ENCODE measurements at regions not wholly inside any gene's neighbourhood (a gene's known extent, or its start where the extent isn't known, plus 50 kb on each side); places are given as distances from the start of the nearest gene placed in this dataset.

GRCh38 chr2:64859312-64860212 lies 129.6 kb upstream of the SLC1A4 start (continued):
- peak in 1 of 2 experiments; percentile 55; a peak in 1 of 4 replicates for TF ChIP-seq ATF4 (CRISPR knock-in tag; IDR thresholded peaks at IDR 0.05)
- TF ChIP-seq PREB (CRISPR knock-in tag; IDR thresholded peaks at IDR 0.05), result no peak
- no peak for TF ChIP-seq REL (CRISPR knock-in tag; conservative IDR thresholded peaks at IDR 0.05)
- TF ChIP-seq, protein P1, sequence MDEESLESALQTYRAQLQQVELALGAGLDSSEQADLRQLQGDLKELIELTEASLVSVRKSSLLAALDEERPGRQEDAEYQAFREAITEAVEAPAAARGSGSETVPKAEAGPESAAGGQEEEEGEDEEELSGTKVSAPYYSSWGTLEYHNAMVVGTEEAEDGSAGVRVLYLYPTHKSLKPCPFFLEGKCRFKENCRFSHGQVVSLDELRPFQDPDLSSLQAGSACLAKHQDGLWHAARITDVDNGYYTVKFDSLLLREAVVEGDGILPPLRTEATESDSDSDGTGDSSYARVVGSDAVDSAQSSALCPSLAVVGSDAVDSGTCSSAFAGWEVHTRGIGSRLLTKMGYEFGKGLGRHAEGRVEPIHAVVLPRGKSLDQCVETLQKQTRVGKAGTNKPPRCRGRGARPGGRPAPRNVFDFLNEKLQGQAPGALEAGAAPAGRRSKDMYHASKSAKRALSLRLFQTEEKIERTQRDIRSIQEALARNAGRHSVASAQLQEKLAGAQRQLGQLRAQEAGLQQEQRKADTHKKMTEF (CRISPR knock-in tag; IDR thresholded peaks at IDR 0.05), result no peak; the same call in 1 of the 2 replicates
- TF ChIP-seq ZNF670 (CRISPR knock-in tag; IDR thresholded peaks at IDR 0.05; ENCODE audit: borderline replicate concordance), result no peak
- no peak for TF ChIP-seq ARID2 (CRISPR knock-in tag; IDR thresholded peaks at IDR 0.05; ENCODE audit: borderline replicate concordance)
- TF ChIP-seq ZNF484 (CRISPR knock-in tag; IDR thresholded peaks at IDR 0.05; ENCODE audit: borderline replicate concordance, low read depth), result no peak
- no peak for TF ChIP-seq RORA (CRISPR knock-in tag; IDR thresholded peaks at IDR 0.05)
- TF ChIP-seq ZNF468 (CRISPR knock-in tag; IDR thresholded peaks at IDR 0.05), result no peak
- TF ChIP-seq, protein P2, sequence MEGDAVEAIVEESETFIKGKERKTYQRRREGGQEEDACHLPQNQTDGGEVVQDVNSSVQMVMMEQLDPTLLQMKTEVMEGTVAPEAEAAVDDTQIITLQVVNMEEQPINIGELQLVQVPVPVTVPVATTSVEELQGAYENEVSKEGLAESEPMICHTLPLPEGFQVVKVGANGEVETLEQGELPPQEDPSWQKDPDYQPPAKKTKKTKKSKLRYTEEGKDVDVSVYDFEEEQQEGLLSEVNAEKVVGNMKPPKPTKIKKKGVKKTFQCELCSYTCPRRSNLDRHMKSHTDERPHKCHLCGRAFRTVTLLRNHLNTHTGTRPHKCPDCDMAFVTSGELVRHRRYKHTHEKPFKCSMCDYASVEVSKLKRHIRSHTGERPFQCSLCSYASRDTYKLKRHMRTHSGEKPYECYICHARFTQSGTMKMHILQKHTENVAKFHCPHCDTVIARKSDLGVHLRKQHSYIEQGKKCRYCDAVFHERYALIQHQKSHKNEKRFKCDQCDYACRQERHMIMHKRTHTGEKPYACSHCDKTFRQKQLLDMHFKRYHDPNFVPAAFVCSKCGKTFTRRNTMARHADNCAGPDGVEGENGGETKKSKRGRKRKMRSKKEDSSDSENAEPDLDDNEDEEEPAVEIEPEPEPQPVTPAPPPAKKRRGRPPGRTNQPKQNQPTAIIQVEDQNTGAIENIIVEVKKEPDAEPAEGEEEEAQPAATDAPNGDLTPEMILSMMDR (CRISPR knock-in tag; IDR thresholded peaks at IDR 0.05), result no peak; the same call in 1 of the 2 replicates
- no peak for TF ChIP-seq NCOR1 (IDR thresholded peaks at IDR 0.05; ENCODE audit: borderline replicate concordance, low read length)
- TF ChIP-seq NR2C2 (CRISPR knock-in tag; IDR thresholded peaks at IDR 0.05; ENCODE audit: borderline replicate concordance), result peak; percentile 75; the same call in 1 of the 2 replicates
- TF ChIP-seq MAFK (conservative IDR thresholded peaks at IDR 0.05 in 1 of 2, IDR thresholded peaks at IDR 0.05 in 1 of 2; ENCODE audit: low read length in 2 of 2), result no peak
- TF ChIP-seq NR2F2 (IDR thresholded peaks at IDR 0.05; ENCODE audit: borderline replicate concordance, low read depth), result peak; percentile 15; the same call in 1 of the 2 replicates
- TF ChIP-seq, protein P3, sequence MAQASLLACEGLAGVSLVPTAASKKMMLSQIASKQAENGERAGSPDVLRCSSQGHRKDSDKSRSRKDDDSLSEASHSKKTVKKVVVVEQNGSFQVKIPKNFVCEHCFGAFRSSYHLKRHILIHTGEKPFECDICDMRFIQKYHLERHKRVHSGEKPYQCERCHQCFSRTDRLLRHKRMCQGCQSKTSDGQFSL (CRISPR knock-in tag; IDR thresholded peaks at IDR 0.05), result no peak
- TF ChIP-seq ZNF446 (CRISPR knock-in tag; IDR thresholded peaks at IDR 0.05), result no peak
- TF ChIP-seq ZNF44 (CRISPR knock-in tag; IDR thresholded peaks at IDR 0.05), result peak; percentile 68; the same call in 1 of the 2 replicates
- TF ChIP-seq CENPT (CRISPR knock-in tag; IDR thresholded peaks at IDR 0.05; ENCODE audit: low read depth), result no peak
- no peak for TF ChIP-seq FOXM1 (CRISPR knock-in tag; IDR thresholded peaks at IDR 0.05)
- TF ChIP-seq NFE2L1 (CRISPR knock-in tag; IDR thresholded peaks at IDR 0.05; ENCODE audit: borderline replicate concordance), result no peak
- TF ChIP-seq ZNF816 (CRISPR knock-in tag; IDR thresholded peaks at IDR 0.05; ENCODE audit: borderline replicate concordance), result no peak
- no peak for TF ChIP-seq ZMYM2 (CRISPR knock-in tag; IDR thresholded peaks at IDR 0.05)
- TF ChIP-seq ZNF768 (CRISPR knock-in tag; IDR thresholded peaks at IDR 0.05), result no peak

Data from HepG2 (cell line).